Activated CD8-positive, alpha-beta memory T cell treated with anti-CD3 and anti-CD28 coated beads for 24 hours (primary cell): ENCODE measurements at regions not wholly inside any gene's neighbourhood (a gene's known extent, or its start where the extent isn't known, plus 50 kb on each side); places are given as distances from the start of the nearest gene placed in this dataset.
"Not testable (repeated sequence)": the region's sequence is repeated elsewhere in the genome, so short reads cannot be mapped to it uniquely, and the experiment has no call there.

Experiments
- DNase-seq: peaks from one replicate; pipeline ENCODE4 v3.0.0-alpha.2; 2020

GRCh38 chr2:84286878-84287277 is 172.2 kb downstream of the SUCLG1 start:
- DNase-seq = no peak

GRCh38 chr2:84285056-84285747 is 173.9 kb downstream of the SUCLG1 start:
- no peak for DNase-seq

GRCh38 chr2:84283506-84283905 is 175.6 kb downstream of the SUCLG1 start:
- DNase-seq = no peak

GRCh38 chr2:84281510-84281909 is 177.6 kb downstream of the SUCLG1 start:
- no peak for DNase-seq

- DNase-seq = no peak
Observed at GRCh38 chr2:84280873-84281272, 178.2 kb downstream of the SUCLG1 start.

- DNase-seq = no peak
Observed at GRCh38 chr2:84278386-84278785, 180.7 kb downstream of the SUCLG1 start.

GRCh38 chr2:84276590-84277255 is 182.4 kb downstream of the SUCLG1 start:
- DNase-seq = no peak

GRCh38 chr2:84273406-84273805 is 185.7 kb downstream of the SUCLG1 start:
- no peak for DNase-seq

GRCh38 chr2:84271977-84272376 is 187.1 kb downstream of the SUCLG1 start:
- DNase-seq = no peak

- no peak for DNase-seq
Observed at GRCh38 chr2:84257831-84258230, 201.2 kb downstream of the SUCLG1 start.

- no peak for DNase-seq
Observed at GRCh38 chr2:84251651-84252302, 207.3 kb downstream of the SUCLG1 start.

GRCh38 chr2:84249140-84249539 is 209.9 kb downstream of the SUCLG1 start:
- no peak for DNase-seq

- DNase-seq = no peak
Observed at GRCh38 chr2:84247532-84247931, 211.5 kb downstream of the SUCLG1 start.

- no peak for DNase-seq
Observed at GRCh38 chr2:84243788-84244733, 215.0 kb downstream of the SUCLG1 start.

GRCh38 chr2:84238907-84239306 is 220.2 kb downstream of the SUCLG1 start:
- DNase-seq = no peak

- no peak for DNase-seq
Observed at GRCh38 chr2:84236288-84236687, 222.8 kb downstream of the SUCLG1 start.

GRCh38 chr2:84234103-84234502 is 225.0 kb downstream of the SUCLG1 start:
- no peak for DNase-seq

- no peak for DNase-seq
Observed at GRCh38 chr2:84231478-84231877, 227.6 kb downstream of the SUCLG1 start.

GRCh38 chr2:84224121-84224520 is 235.0 kb downstream of the SUCLG1 start:
- no peak for DNase-seq

- DNase-seq = no peak
Observed at GRCh38 chr2:84223191-84223590, 235.9 kb downstream of the SUCLG1 start.

GRCh38 chr2:84221102-84221501 is 238.0 kb downstream of the SUCLG1 start:
- not testable (repeated sequence) for DNase-seq

GRCh38 chr2:84217456-84217855 is 241.6 kb downstream of the SUCLG1 start:
- DNase-seq = no peak

- DNase-seq = no peak
Observed at GRCh38 chr2:84214455-84214854, 244.6 kb downstream of the SUCLG1 start.
